PFSK-1 (cell line): ENCODE measurements at regions not wholly inside any gene's neighbourhood (a gene's known extent, or its start where the extent isn't known, plus 50 kb on each side); places are given as distances from the start of the nearest gene placed in this dataset.

Source experiments
- FOXP2 ChIP-seq: optimal IDR thresholded peaks from 2 replicates; pipeline ENCODE3; 2011; ENCODE audit warnings: borderline replicate concordance, control low read depth, inconsistent platforms; ENCODE audit not compliant: insufficient read depth; ENCODE audit errors: extremely low read length, extremely low read depth
- POLR2AphosphoS5 ChIP-seq: IDR thresholded peaks from 2 replicates; pipeline ENCODE4 v1.6.1; 2012; ENCODE audit warnings: low read depth, mild to moderate bottlenecking, control low read depth, low read length, moderate library complexity
- REST ChIP-seq, 2 experiments: IDR thresholded peaks; 2 replicates each; pipeline versions ENCODE4 v1.6.1 to v1.8.0; 2011 to 2012; ENCODE audit warnings: low read depth in 2 of 2, low read length in 2 of 2, control low read depth in 1 of 2, inconsistent platforms in 1 of 2, mild to moderate bottlenecking in 1 of 2, moderate library complexity in 1 of 2; ENCODE audit not compliant: insufficient read depth in 1 of 2
- SIN3A ChIP-seq: IDR thresholded peaks from 2 replicates; pipeline ENCODE4 v1.6.1; 2012; ENCODE audit warnings: mild to moderate bottlenecking, low read length, moderate library complexity, borderline replicate concordance; ENCODE audit not compliant: insufficient read depth
- TAF1 ChIP-seq: IDR thresholded peaks from 2 replicates; pipeline ENCODE4 v1.6.1; 2012; ENCODE audit warnings: low read length, control low read depth, borderline replicate concordance; ENCODE audit not compliant: insufficient read depth

GRCh38 chr19:56991912-56992311 is 127.9 kb upstream of the USP29 start:
- TF ChIP-seq FOXP2 (no peak), POLR2AphosphoS5 (no peak), TAF1 (no peak), REST (IDR thresholded peaks at IDR 0.05; ENCODE audit: insufficient read depth in 1 of 2, low read depth in 2 of 2, low read length in 2 of 2) (no peak), SIN3A (no peak)

GRCh38 chr19:56993851-56994250 is 125.9 kb upstream of the USP29 start:
- TF ChIP-seq SIN3A (no peak), POLR2AphosphoS5 (no peak), REST (IDR thresholded peaks at IDR 0.05; ENCODE audit: insufficient read depth in 1 of 2, low read depth in 2 of 2, low read length in 2 of 2) (no peak), FOXP2 (no peak), TAF1 (no peak)

GRCh38 chr19:56994251-56995017 is 125.4 kb upstream of the USP29 start:
- TF ChIP-seq TAF1 (no peak), SIN3A (no peak), POLR2AphosphoS5 (no peak), FOXP2 (no peak), REST (IDR thresholded peaks at IDR 0.05; ENCODE audit: insufficient read depth in 1 of 2, low read depth in 2 of 2, low read length in 2 of 2) (no peak)

- no peak for TF ChIP-seq SIN3A
- TF ChIP-seq TAF1, result no peak
- no peak for TF ChIP-seq REST (IDR thresholded peaks at IDR 0.05; ENCODE audit: insufficient read depth in 1 of 2, low read depth in 2 of 2, low read length in 2 of 2)
- TF ChIP-seq POLR2AphosphoS5, result no peak
- TF ChIP-seq FOXP2, result no peak
Measured at GRCh38 chr19:56995303-56995702, 124.5 kb upstream of the USP29 start.
